Transverse colon (tissue), 4 donors: ENCODE measurements at regions not wholly inside any gene's neighbourhood (a gene's known extent, or its start where the extent isn't known, plus 50 kb on each side); places are given as distances from the start of the nearest gene placed in this dataset.

ENCODE experiments used
- POLR2A ChIP-seq: fragments of 450-650 bp; IDR thresholded peaks from one replicate; pipeline ENCODE4 v1.6.1; 2016; ENCODE audit warnings: antibody characterized with exemption, mild to moderate bottlenecking, moderate library complexity
- POLR2AphosphoS5 ChIP-seq, 3 donors: sonication (generic); formaldehyde crosslinking; IDR thresholded peaks; one replicate each; pipeline ENCODE4 v1.6.1; 2016; ENCODE audit warnings: antibody characterized with exemption in 3 of 3
- TF ChIP-seq, protein P1 (sequence below), 5 experiments: fragments of 200-600 bp in 3 of 5; fragments of 450-650 bp in 2 of 5; sonication (generic) in 3 of 5; IDR thresholded peaks; 1 replicate in 2 of 5; 2 replicates in 3 of 5; pipeline ENCODE4 v1.5.1; 2016 to 2017; ENCODE audit warnings: antibody characterized with exemption in 5 of 5, inconsistent platforms in 3 of 5, mild to moderate bottlenecking in 2 of 5, moderate library complexity in 1 of 5

DNA sequence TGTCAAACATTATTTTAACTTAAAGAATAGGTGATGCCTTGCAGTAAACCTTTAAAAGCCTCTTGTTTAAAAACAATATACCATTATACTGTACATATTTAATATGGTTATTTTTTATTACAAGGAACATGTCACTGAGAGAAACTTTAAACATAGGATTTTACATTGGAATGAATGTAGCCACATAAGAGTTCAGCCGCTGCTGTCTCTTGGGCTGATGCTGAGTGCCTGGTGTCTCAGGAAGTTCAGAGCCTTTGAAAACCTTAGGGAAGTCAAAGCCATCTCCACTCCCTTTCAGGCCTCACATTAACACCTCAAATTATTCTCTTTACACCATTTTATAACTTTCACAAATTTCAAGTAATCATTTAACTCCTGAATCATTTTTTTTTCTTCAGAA lies 93.5 kb upstream of the DKK2 start:
- TF ChIP-seq POLR2A = no peak
- TF ChIP-seq, protein P1, sequence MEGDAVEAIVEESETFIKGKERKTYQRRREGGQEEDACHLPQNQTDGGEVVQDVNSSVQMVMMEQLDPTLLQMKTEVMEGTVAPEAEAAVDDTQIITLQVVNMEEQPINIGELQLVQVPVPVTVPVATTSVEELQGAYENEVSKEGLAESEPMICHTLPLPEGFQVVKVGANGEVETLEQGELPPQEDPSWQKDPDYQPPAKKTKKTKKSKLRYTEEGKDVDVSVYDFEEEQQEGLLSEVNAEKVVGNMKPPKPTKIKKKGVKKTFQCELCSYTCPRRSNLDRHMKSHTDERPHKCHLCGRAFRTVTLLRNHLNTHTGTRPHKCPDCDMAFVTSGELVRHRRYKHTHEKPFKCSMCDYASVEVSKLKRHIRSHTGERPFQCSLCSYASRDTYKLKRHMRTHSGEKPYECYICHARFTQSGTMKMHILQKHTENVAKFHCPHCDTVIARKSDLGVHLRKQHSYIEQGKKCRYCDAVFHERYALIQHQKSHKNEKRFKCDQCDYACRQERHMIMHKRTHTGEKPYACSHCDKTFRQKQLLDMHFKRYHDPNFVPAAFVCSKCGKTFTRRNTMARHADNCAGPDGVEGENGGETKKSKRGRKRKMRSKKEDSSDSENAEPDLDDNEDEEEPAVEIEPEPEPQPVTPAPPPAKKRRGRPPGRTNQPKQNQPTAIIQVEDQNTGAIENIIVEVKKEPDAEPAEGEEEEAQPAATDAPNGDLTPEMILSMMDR (IDR thresholded peaks at IDR 0.05) = no peak
- TF ChIP-seq POLR2AphosphoS5 (IDR thresholded peaks at IDR 0.05) = no peak
